ENCODE measurements at regions not wholly inside any gene's neighbourhood (a gene's known extent, or its start where the extent isn't known, plus 50 kb on each side); places are given as distances from the start of the nearest gene placed in this dataset.

- no peak overlapping the region for H3K4me3 ChIP-seq (ENCODE audit: low read depth, low read length)
- DNase-seq (ENCODE audit: low read depth, low spot score): no peak
- TF ChIP-seq CTCF (IDR thresholded peaks at IDR 0.05; ENCODE audit: low read depth, low read length): no peak
- in situ Hi-C loops (cut with HindIII; ENCODE audit: low sequenced_read_pairs): no loop called here
Observed at GRCh38 chr1:108064255-108064654, 99.3 kb upstream of the VAV3 start.

GRCh38 chr1:108063703-108064102, 98.7 kb upstream of the VAV3 start:
- TF ChIP-seq CTCF (IDR thresholded peaks at IDR 0.05; ENCODE audit: low read depth, low read length): no peak
- no peak for DNase-seq (ENCODE audit: low read depth, low spot score)
- in situ Hi-C loops (cut with HindIII; ENCODE audit: low sequenced_read_pairs): no loop called here
- H3K4me3 ChIP-seq (ENCODE audit: low read depth, low read length): no peak overlapping the region

- in situ Hi-C loops (cut with HindIII; ENCODE audit: low sequenced_read_pairs): no loop called here
- no peak for TF ChIP-seq CTCF (IDR thresholded peaks at IDR 0.05; ENCODE audit: low read depth, low read length)
- no peak overlapping the region for H3K4me3 ChIP-seq (ENCODE audit: low read depth, low read length)
- DNase-seq (ENCODE audit: low read depth, low spot score): no peak
Observed at GRCh38 chr1:108059945-108060344, 95.0 kb upstream of the VAV3 start.

GRCh38 chr1:108057541-108057940, 92.6 kb upstream of the VAV3 start:
- in situ Hi-C loops (cut with HindIII; ENCODE audit: low sequenced_read_pairs): no loop called here
- no peak for DNase-seq (ENCODE audit: low read depth, low spot score)
- H3K4me3 ChIP-seq (ENCODE audit: low read depth, low read length): no peak overlapping the region
- TF ChIP-seq CTCF (IDR thresholded peaks at IDR 0.05; ENCODE audit: low read depth, low read length): no peak

- no peak overlapping the region for H3K4me3 ChIP-seq (ENCODE audit: low read depth, low read length)
- DNase-seq (ENCODE audit: low read depth, low spot score): no peak
- no peak for TF ChIP-seq CTCF (IDR thresholded peaks at IDR 0.05; ENCODE audit: low read depth, low read length)
- in situ Hi-C loops (cut with HindIII; ENCODE audit: low sequenced_read_pairs): no loop called here
Observed at GRCh38 chr1:108056436-108056990, 91.5 kb upstream of the VAV3 start.

- no peak for DNase-seq (ENCODE audit: low read depth, low spot score)
- H3K4me3 ChIP-seq (ENCODE audit: low read depth, low read length): no peak overlapping the region
- no peak for TF ChIP-seq CTCF (IDR thresholded peaks at IDR 0.05; ENCODE audit: low read depth, low read length)
- in situ Hi-C loops (cut with HindIII; ENCODE audit: low sequenced_read_pairs): no loop called here
Observed at GRCh38 chr1:108055387-108055786, 90.4 kb upstream of the VAV3 start.

- in situ Hi-C loops (cut with HindIII; ENCODE audit: low sequenced_read_pairs): no loop called here
- TF ChIP-seq CTCF (IDR thresholded peaks at IDR 0.05; ENCODE audit: low read depth, low read length): no peak
- no peak overlapping the region for H3K4me3 ChIP-seq (ENCODE audit: low read depth, low read length)
- no peak for DNase-seq (ENCODE audit: low read depth, low spot score)
Observed at GRCh38 chr1:108054396-108054795, 89.4 kb upstream of the VAV3 start.

Data from astrocyte of the spinal cord (primary cell).